GM19468 (cell line): ENCODE measurements at regions not wholly inside any gene's neighbourhood (a gene's known extent, or its start where the extent isn't known, plus 50 kb on each side); places are given as distances from the start of the nearest gene placed in this dataset.
"Not testable (repeated sequence)": the region's sequence is repeated elsewhere in the genome, so short reads cannot be mapped to it uniquely, and the experiment has no call there.

Experiments used
- ATAC-seq: cut with Tn5 transposase; IDR thresholded peaks from one replicate; pipeline ENCODE4 v1.9.1; 2021; ENCODE audit warnings: mild to moderate bottlenecking, moderate library complexity, moderate number of reproducible peaks; ENCODE audit not compliant: unreplicated experiment; ENCODE audit errors: extremely low read depth

- no peak for ATAC-seq
Measured at GRCh38 chr3:81859524-81859923, 98.1 kb upstream of the GBE1 start.

GRCh38 chr3:81853431-81853830 lies 92.0 kb upstream of the GBE1 start:
- no peak for ATAC-seq

GRCh38 chr3:81851176-81851575 lies 89.7 kb upstream of the GBE1 start:
- ATAC-seq, result no peak

- ATAC-seq, result no peak
Measured at GRCh38 chr3:81846988-81847387, 85.5 kb upstream of the GBE1 start.

- no peak for ATAC-seq
Measured at GRCh38 chr3:81841540-81841939, 80.1 kb upstream of the GBE1 start.

GRCh38 chr3:81839504-81840094 lies 78.2 kb upstream of the GBE1 start:
- ATAC-seq, result no peak

GRCh38 chr3:81838457-81838856 lies 77.0 kb upstream of the GBE1 start:
- no peak for ATAC-seq

GRCh38 chr3:81837071-81837593 lies 75.7 kb upstream of the GBE1 start:
- ATAC-seq, result no peak

- ATAC-seq, result no peak
Measured at GRCh38 chr3:81829937-81830336, 68.5 kb upstream of the GBE1 start.

- not testable (repeated sequence) for ATAC-seq
Measured at GRCh38 chr3:81829272-81829671, 67.8 kb upstream of the GBE1 start.

- peak; percentile 81 for ATAC-seq
Measured at GRCh38 chr3:81823882-81824395, 62.5 kb upstream of the GBE1 start.

- no peak for ATAC-seq
Measured at GRCh38 chr3:81823086-81823485, 61.6 kb upstream of the GBE1 start.

GRCh38 chr3:81816473-81817250 lies 55.2 kb upstream of the GBE1 start:
- ATAC-seq, result peak; percentile 95

- ATAC-seq, result not testable (repeated sequence)
Measured at GRCh38 chr3:81812098-81812497, 50.7 kb upstream of the GBE1 start.
